MM.1S (cell line): ENCODE measurements at regions not wholly inside any gene's neighbourhood (a gene's known extent, or its start where the extent isn't known, plus 50 kb on each side); places are given as distances from the start of the nearest gene placed in this dataset.
A peak's percentile ranks its signal among the peaks of the same experiment; 100 is the strongest.

Experiments
- DNase-seq: peaks from one replicate; pipeline ENCODE4 v3.0.0-alpha.2; 2015
- H2AFZ ChIP-seq: fragments of 300-600 bp; sonication (generic); 2 replicates; pipeline ENCODE4 v1.6.0; 2016; ENCODE audit warnings: antibody characterized with exemption, low read length
- H3F3A ChIP-seq: fragments of 300-600 bp; sonication (generic); 2 replicates; pipeline ENCODE4 v1.6.1; 2016; ENCODE audit warnings: mild to moderate bottlenecking, antibody characterized with exemption, low read length, moderate library complexity, mixed read lengths; ENCODE audit not compliant: insufficient read depth
- H3K27ac ChIP-seq: fragments of 300-600 bp; sonication (generic); 2 replicates; pipeline ENCODE4 v1.5.1; 2016; ENCODE audit warnings: mild to moderate bottlenecking, low read length
- H3K27me3 ChIP-seq: fragments of 300-600 bp; sonication (generic); replicated peaks from 2 replicates; pipeline ENCODE4 v1.6.0; 2016; ENCODE audit warnings: low read length; ENCODE audit not compliant: insufficient read depth
- H3K36me3 ChIP-seq: fragments of 300-600 bp; sonication (generic); replicated peaks from 2 replicates; pipeline ENCODE4 v1.6.1; 2016; ENCODE audit warnings: mild to moderate bottlenecking, low read length, mixed read lengths; ENCODE audit not compliant: insufficient read depth
- H3K4me1 ChIP-seq: fragments of 300-600 bp; sonication (generic); 2 replicates; pipeline ENCODE4 v1.6.1; 2016; ENCODE audit warnings: low read length, mixed read lengths
- H3K4me2 ChIP-seq: fragments of 300-600 bp; sonication (generic); 2 replicates; pipeline ENCODE4 v1.6.0; 2016; ENCODE audit warnings: low read depth, low read length
- H3K4me3 ChIP-seq: fragments of 300-600 bp; sonication (generic); 2 replicates; pipeline ENCODE4 v1.5.1; 2016; ENCODE audit warnings: low read length, mixed read lengths
- H3K79me2 ChIP-seq: fragments of 300-600 bp; sonication (generic); 2 replicates; pipeline ENCODE4 v1.6.1; 2016; ENCODE audit warnings: mixed run types, low read length, mixed read lengths
- H3K9ac ChIP-seq: fragments of 300-600 bp; sonication (generic); 2 replicates; pipeline ENCODE4 v1.6.1; 2016; ENCODE audit warnings: low read length, mixed read lengths
- H3K9me2 ChIP-seq: fragments of 300-600 bp; sonication (generic); replicated peaks from 2 replicates; pipeline ENCODE4 v1.6.1; 2016; ENCODE audit warnings: mild to moderate bottlenecking, low read length, mixed read lengths; ENCODE audit not compliant: insufficient read depth
- H3K9me3 ChIP-seq: fragments of 300-600 bp; sonication (generic); replicated peaks from 2 replicates; pipeline ENCODE4 v1.6.1; 2016; ENCODE audit warnings: mild to moderate bottlenecking, low read length, mixed read lengths; ENCODE audit not compliant: insufficient read depth
- H4K20me1 ChIP-seq: fragments of 300-600 bp; sonication (generic); 2 replicates; pipeline ENCODE4 v1.6.1; 2016; ENCODE audit warnings: mild to moderate bottlenecking, low read length, moderate library complexity, mixed read lengths; ENCODE audit not compliant: insufficient read depth
- EZH2 ChIP-seq: fragments of 300-600 bp; sonication (generic); optimal IDR thresholded peaks from 2 replicates; pipeline ENCODE3; 2017; ENCODE audit warnings: low read depth, mild to moderate bottlenecking, antibody characterized with exemption, low read length, mixed read lengths
- EZH2phosphoT487 ChIP-seq: fragments of 300-600 bp; sonication (generic); IDR thresholded peaks from 2 replicates; pipeline ENCODE4 v1.6.1; 2018; ENCODE audit warnings: antibody characterized with exemption, low read length
- TF ChIP-seq, protein P1 (sequence below): fragments of 300-600 bp; sonication (generic); IDR thresholded peaks from 2 replicates; pipeline ENCODE4 v1.5.1; 2016; ENCODE audit warnings: antibody characterized with exemption, low read length, mixed read lengths

DNA sequence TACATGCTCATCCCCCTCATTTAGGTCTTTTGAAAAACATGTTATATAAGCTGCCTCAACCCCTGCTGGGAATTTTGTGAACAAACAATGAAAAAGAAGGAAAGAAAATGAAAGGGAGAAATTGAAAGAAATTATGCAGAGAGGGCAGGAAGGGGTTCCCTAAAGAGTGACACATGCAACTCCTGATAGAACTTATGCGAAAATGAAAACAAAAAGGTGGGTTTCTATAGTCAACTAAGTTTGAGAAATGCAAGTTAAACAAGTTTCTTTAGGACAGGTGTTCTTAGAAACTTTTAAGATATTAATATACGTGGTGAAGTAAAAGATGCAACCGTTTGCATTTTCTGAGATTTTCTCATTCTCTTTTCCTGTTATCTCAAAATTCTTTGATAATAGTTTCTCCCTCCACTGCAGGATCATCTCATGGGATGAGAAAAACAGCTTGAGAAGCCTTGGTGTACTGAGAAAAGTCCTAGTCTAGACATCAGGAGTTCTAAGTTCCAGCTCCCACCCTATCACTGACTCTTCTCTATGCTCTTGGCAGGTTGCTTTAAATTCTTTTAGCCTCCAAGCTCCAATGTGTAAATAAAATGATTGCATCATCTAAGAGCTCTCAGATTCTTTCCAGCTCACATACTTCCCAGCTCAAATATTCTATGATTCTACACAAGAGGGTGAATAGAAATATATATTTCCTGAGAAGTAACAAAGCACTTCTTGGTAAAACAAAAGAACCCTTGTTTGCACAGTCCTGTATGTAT lies 109.2 kb downstream of the FAM76B start:
- Histone ChIP-seq H3K4me1 (peaks cover 25% of the 10 kb centered on the region), H4K20me1 (no peaks in the 10 kb centered on the region), H3F3A (peaks cover 15% of the 10 kb centered on the region), H2AFZ (0 out of 2 replicates have a peak overlapping the region, but pooled peaks have one; percentile 8), H3K79me2 (no peaks in the 10 kb centered on the region), H3K9ac (peak overlapping the region; percentile 5; the same call in 1 of the 2 replicates), H3K4me2 (peak overlapping the region; percentile 53), H3K27ac (peak overlapping the region; percentile 76), H3K4me3 (peak overlapping the region; percentile 21), H3K9me3 (no peaks in the 10 kb centered on the region), H3K27me3 (no peaks in the 10 kb centered on the region), H3K9me2 (no peaks in the 10 kb centered on the region), H3K36me3 (no peaks in the 10 kb centered on the region)
- TF ChIP-seq, protein P1, sequence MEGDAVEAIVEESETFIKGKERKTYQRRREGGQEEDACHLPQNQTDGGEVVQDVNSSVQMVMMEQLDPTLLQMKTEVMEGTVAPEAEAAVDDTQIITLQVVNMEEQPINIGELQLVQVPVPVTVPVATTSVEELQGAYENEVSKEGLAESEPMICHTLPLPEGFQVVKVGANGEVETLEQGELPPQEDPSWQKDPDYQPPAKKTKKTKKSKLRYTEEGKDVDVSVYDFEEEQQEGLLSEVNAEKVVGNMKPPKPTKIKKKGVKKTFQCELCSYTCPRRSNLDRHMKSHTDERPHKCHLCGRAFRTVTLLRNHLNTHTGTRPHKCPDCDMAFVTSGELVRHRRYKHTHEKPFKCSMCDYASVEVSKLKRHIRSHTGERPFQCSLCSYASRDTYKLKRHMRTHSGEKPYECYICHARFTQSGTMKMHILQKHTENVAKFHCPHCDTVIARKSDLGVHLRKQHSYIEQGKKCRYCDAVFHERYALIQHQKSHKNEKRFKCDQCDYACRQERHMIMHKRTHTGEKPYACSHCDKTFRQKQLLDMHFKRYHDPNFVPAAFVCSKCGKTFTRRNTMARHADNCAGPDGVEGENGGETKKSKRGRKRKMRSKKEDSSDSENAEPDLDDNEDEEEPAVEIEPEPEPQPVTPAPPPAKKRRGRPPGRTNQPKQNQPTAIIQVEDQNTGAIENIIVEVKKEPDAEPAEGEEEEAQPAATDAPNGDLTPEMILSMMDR = no peak
- TF ChIP-seq EZH2 = no peak
- peak; percentile 89 for DNase-seq

GRCh38 chr11:95678988-95679387 lies 110.6 kb downstream of the FAM76B start:
- no peaks in the 10 kb centered on the region for H3K9me2 ChIP-seq
- no peaks in the 10 kb centered on the region for H3K79me2 ChIP-seq
- no peak overlapping the region for H3K9ac ChIP-seq
- no peak overlapping the region for H2AFZ ChIP-seq
- H3F3A ChIP-seq = peaks cover 15% of the 10 kb centered on the region
- H3K27me3 ChIP-seq = no peaks in the 10 kb centered on the region
- no peaks in the 10 kb centered on the region for H3K36me3 ChIP-seq
- H3K9me3 ChIP-seq = no peaks in the 10 kb centered on the region
- H4K20me1 ChIP-seq = no peaks in the 10 kb centered on the region
- peaks cover 25% of the 10 kb centered on the region for H3K4me1 ChIP-seq
- H3K27ac ChIP-seq = no peak overlapping the region
- TF ChIP-seq, protein P1 = no peak
- TF ChIP-seq EZH2phosphoT487 = no peak
- H3K4me2 ChIP-seq = no peak overlapping the region
- H3K4me3 ChIP-seq = no peak overlapping the region
- DNase-seq = no peak

GRCh38 chr11:95676308-95676707 lies 113.3 kb downstream of the FAM76B start:
- H3K4me1 ChIP-seq = peaks cover 19% of the 10 kb centered on the region
- no peak overlapping the region for H3K9ac ChIP-seq
- no peak for DNase-seq
- no peak overlapping the region for H3K27ac ChIP-seq
- H3K36me3 ChIP-seq = no peaks in the 10 kb centered on the region
- H3K4me3 ChIP-seq = no peak overlapping the region
- peaks cover 15% of the 10 kb centered on the region for H3F3A ChIP-seq
- H3K79me2 ChIP-seq = no peaks in the 10 kb centered on the region
- TF ChIP-seq EZH2 (no peak), EZH2phosphoT487 (no peak)
- TF ChIP-seq, protein P1 = no peak
- no peaks in the 10 kb centered on the region for H4K20me1 ChIP-seq
- H3K9me3 ChIP-seq = no peaks in the 10 kb centered on the region
- no peak overlapping the region for H3K4me2 ChIP-seq
- H3K9me2 ChIP-seq = no peaks in the 10 kb centered on the region
- H2AFZ ChIP-seq = no peak overlapping the region
- no peaks in the 10 kb centered on the region for H3K27me3 ChIP-seq
